GM13976 (cell line): ENCODE measurements at regions not wholly inside any gene's neighbourhood (a gene's known extent, or its start where the extent isn't known, plus 50 kb on each side); places are given as distances from the start of the nearest gene placed in this dataset.

Experiments
- DNase-seq: peaks from one replicate; pipeline ENCODE4 v3.0.0; 2012; ENCODE audit warnings: low spot score
- CTCF ChIP-seq: IDR thresholded peaks from 2 replicates; pipeline ENCODE4 v1.5.1; 2012; ENCODE audit warnings: borderline replicate concordance, mild to moderate bottlenecking; ENCODE audit not compliant: insufficient read depth; ENCODE audit errors: extremely low read depth, missing control alignments, control extremely low read depth
- in situ Hi-C: fragments of 300-500 bp; cut with MboI; formaldehyde crosslinking; loops from one replicate; pipeline ENCODE4 v1.12.0; 2022; ENCODE audit warnings: low sequenced_read_pairs, mixed read lengths, inconsistent platforms; ENCODE audit not compliant: unreplicated experiment

DNA sequence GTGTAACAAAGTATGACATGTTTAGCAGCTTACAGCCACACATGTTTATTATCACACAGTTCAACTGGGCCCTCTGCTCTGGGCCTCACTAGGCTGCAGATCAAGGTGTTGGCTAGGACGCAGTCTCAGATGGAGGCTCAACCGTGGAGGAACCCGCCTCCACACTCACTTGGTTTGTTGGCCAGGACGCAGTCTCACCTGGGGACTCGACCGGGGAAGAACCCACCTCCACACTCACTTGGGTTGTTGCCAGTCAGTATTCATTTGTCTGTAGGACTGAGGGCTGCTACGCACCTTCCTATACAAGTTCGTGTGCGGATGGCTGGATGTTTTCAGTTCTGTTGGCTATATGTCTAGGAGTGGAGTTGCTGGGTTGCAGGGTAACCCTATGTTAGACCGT, 240.7 kb upstream of the CIBAR2 start:
- DNase-seq, result no peak
- in situ Hi-C loops, result no loop called here
- no peak for TF ChIP-seq CTCF

- DNase-seq, result no peak
- in situ Hi-C loops, result no loop called here
- no peak for TF ChIP-seq CTCF
Observed at GRCh38 chr16:85353839-85354685, 241.8 kb upstream of the CIBAR2 start.

DNA sequence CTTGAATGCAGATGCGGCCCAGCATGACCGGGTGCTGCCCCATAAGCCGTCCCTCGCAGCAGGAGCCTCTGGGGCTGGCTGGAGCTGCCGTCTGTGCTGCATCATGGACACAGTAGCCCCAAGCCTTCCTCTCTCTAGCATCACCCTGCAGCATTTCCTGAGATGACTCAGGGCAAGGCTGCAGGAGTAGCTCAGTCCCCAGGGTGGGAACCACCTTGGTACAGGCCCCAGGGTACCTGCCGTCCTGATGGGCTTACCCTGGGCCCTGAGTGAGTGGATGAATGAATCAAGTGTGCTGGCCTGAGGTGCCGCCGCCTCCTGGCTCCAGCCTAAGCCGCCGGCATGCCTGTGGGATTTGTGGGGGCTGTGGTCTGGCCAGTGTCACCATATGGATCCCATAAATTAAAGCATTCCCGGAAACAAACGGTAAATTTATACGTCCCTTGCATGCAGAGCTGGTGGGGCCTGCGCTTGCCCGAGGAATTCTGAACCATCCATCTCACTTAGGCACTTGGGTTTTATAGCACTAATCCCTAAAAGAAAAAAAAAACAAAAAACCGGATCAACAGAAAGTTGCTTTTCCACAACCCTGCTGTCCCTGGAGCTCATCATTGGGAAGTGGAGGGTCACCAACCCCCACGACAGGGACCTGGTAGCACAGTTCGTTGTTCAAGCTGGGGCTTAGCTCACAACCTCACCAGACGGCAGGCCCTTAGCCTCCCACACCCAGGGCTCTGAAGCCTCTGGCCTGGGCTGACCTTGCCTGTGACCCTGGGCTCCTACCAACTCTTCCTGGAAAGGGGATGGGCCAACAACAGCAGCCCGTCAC, 242.6 kb upstream of the CIBAR2 start:
- in situ Hi-C loops, result no loop called here
- DNase-seq, result no peak

GRCh38 chr16:85355515-85355837, 243.2 kb upstream of the CIBAR2 start:
- in situ Hi-C loops, result no loop called here
- no peak for DNase-seq
- no peak for TF ChIP-seq CTCF

More for the DNA sequence above, 242.6 kb upstream of the CIBAR2 start:
- no peak for TF ChIP-seq CTCF

- no peak for DNase-seq
- in situ Hi-C loops, result no loop called here
- no peak for TF ChIP-seq CTCF
Observed at GRCh38 chr16:85356157-85356556, 243.9 kb upstream of the CIBAR2 start.

- DNase-seq, result no peak
- no peak for TF ChIP-seq CTCF
- in situ Hi-C loops, result no loop called here
Observed at GRCh38 chr16:85357323-85357722, 245.1 kb upstream of the CIBAR2 start.
